CD4-positive, alpha-beta memory T cell (primary cell): ENCODE measurements at regions not wholly inside any gene's neighbourhood (a gene's known extent, or its start where the extent isn't known, plus 50 kb on each side); places are given as distances from the start of the nearest gene placed in this dataset.

Experiments
- CTCF ChIA-PET: fragments of 350-600 bp; sonication (Branson Sonifier 250); formaldehyde crosslinking; loops from one replicate; lab custom pipeline; 2021; ENCODE audit warnings: inconsistent platforms; ENCODE audit not compliant: partially characterized antibody; lab: Charles Lee
- POLR2A ChIA-PET: fragments of 350-600 bp; sonication (Branson Sonifier 250); formaldehyde crosslinking; loops from one replicate; lab custom pipeline; 2021; ENCODE audit not compliant: partially characterized antibody; lab: Charles Lee
- DNase-seq, 5 donors: peaks; one replicate each; pipeline versions ENCODE4 v3.0.0 to v3.0.0-alpha.2; 2020 to 2022; ENCODE audit warnings: mixed read lengths in 1 of 5
- H3K27ac ChIP-seq: one replicate; pipeline ENCODE4 v1.7.0; 2013; ENCODE audit warnings: low read depth, low read length
- H3K27me3 ChIP-seq: 2 replicates; pipeline ENCODE4 v1.7.0; 2013; ENCODE audit warnings: mild to moderate bottlenecking, low read length, moderate library complexity; ENCODE audit not compliant: insufficient read depth
- H3K36me3 ChIP-seq: 2 replicates; pipeline ENCODE4 v1.7.0; 2013; ENCODE audit warnings: mild to moderate bottlenecking, low read length, moderate library complexity; ENCODE audit not compliant: insufficient read depth
- H3K4me1 ChIP-seq: 2 replicates; pipeline ENCODE4 v1.7.0; 2013; ENCODE audit warnings: mild to moderate bottlenecking, low read length, moderate library complexity; ENCODE audit not compliant: insufficient read depth
- H3K4me3 ChIP-seq, 2 donors: one replicate each; pipeline ENCODE4 v1.7.0; 2013; ENCODE audit warnings: low read length in 2 of 2, mild to moderate bottlenecking in 1 of 2
- H3K9me3 ChIP-seq, 2 donors: one replicate each; pipeline ENCODE4 v1.7.0; 2013; ENCODE audit warnings: low read length in 2 of 2, control low read depth in 1 of 2; ENCODE audit not compliant: control insufficient read depth in 1 of 2
- H3K27ac Mint-ChIP-seq, 7 donors: one replicate each; pipeline ENCODE4 v1.8.0; 2020 to 2021; ENCODE audit warnings: mixed read lengths in 7 of 7, mild to moderate bottlenecking in 6 of 7, inconsistent platforms in 3 of 7, moderate library complexity in 3 of 7
- H3K27me3 Mint-ChIP-seq, 2 donors: one replicate each; pipeline ENCODE4 v1.8.0; 2020 to 2021; ENCODE audit warnings: mixed read lengths in 2 of 2
- H3K36me3 Mint-ChIP-seq, 2 donors: one replicate each; pipeline ENCODE4 v1.8.0; 2020 to 2021; ENCODE audit warnings: mixed read lengths in 2 of 2, inconsistent platforms in 1 of 2, mild to moderate bottlenecking in 1 of 2
- H3K4me1 Mint-ChIP-seq, 4 donors: one replicate each; pipeline ENCODE4 v1.8.0; 2020 to 2021; ENCODE audit warnings: mixed read lengths in 4 of 4, mild to moderate bottlenecking in 1 of 4
- H3K4me3 Mint-ChIP-seq, 8 donors: one replicate each; pipeline ENCODE4 v1.8.0; 2020 to 2021; ENCODE audit warnings: mixed read lengths in 8 of 8, mild to moderate bottlenecking in 7 of 8, moderate library complexity in 6 of 8, inconsistent platforms in 3 of 8
- H3K9me3 Mint-ChIP-seq, 8 donors: one replicate each; pipeline ENCODE4 v1.8.0; 2020 to 2021; ENCODE audit warnings: mixed read lengths in 8 of 8, mild to moderate bottlenecking in 5 of 8, inconsistent platforms in 3 of 8, moderate library complexity in 1 of 8
- intact Hi-C: fragments of 100-400 bp; cut with micrococcal nuclease; formaldehyde crosslinking; loops from one replicate; pipeline ENCODE4 v1.15.1; 2023

- H3K9me3 ChIP-seq = no peaks in the 10 kb centered on the region
- no peaks in the 10 kb centered on the region for H3K4me1 Mint-ChIP-seq
Measured at GRCh38 chr7:117993377-117994003, 120.2 kb upstream of the CTTNBP2 start.

GRCh38 chr7:117995850-117996650 is 122.8 kb upstream of the CTTNBP2 start:
- H3K36me3 ChIP-seq = no peaks in the 10 kb centered on the region
- no peak for DNase-seq
- POLR2A ChIA-PET = no interaction called here
- no peaks in the 10 kb centered on the region for H3K9me3 ChIP-seq
- Mint-ChIP-seq H3K36me3 (no peaks in the 10 kb centered on the region), H3K27me3 (no peaks in the 10 kb centered on the region), H3K4me1 (no peaks in the 10 kb centered on the region), H3K4me3 (no peak overlapping the region), H3K27ac (no peak overlapping the region), H3K9me3 (peaks cover 0 to 3% (median 0%) of the 10 kb centered on the region in 8 donors)
- no peaks in the 10 kb centered on the region for H3K27me3 ChIP-seq
- H3K4me1 ChIP-seq = no peaks in the 10 kb centered on the region
- H3K27ac ChIP-seq = no peak overlapping the region
- intact Hi-C loops = no loop called here
- no peak overlapping the region for H3K4me3 ChIP-seq
- CTCF ChIA-PET = interaction anchor here (1.2 kb wide), 1 partner anchor 19 kb away, joined by 3 read pairs; no protein-coding TSS in a partner anchor

More at GRCh38 chr7:117993377-117994003, 120.2 kb upstream of the CTTNBP2 start:
- Histone ChIP-seq H3K27ac (no peak overlapping the region), H3K4me3 (no peak overlapping the region), H3K4me1 (no peaks in the 10 kb centered on the region), H3K27me3 (no peaks in the 10 kb centered on the region), H3K36me3 (no peaks in the 10 kb centered on the region)
- CTCF ChIA-PET = no interaction called here
- peaks cover 0 to 3% (median 0%) of the 10 kb centered on the region in 8 donors for H3K9me3 Mint-ChIP-seq
- POLR2A ChIA-PET = no interaction called here
- DNase-seq = no peak
- H3K27ac Mint-ChIP-seq = no peak overlapping the region
- no peaks in the 10 kb centered on the region for H3K27me3 Mint-ChIP-seq
- no peak overlapping the region for H3K4me3 Mint-ChIP-seq
- intact Hi-C loops = no loop called here
- H3K36me3 Mint-ChIP-seq = no peaks in the 10 kb centered on the region

GRCh38 chr7:117997862-117998825 is 124.9 kb upstream of the CTTNBP2 start:
- CTCF ChIA-PET = no interaction called here
- peaks cover 0 to 3% (median 0%) of the 10 kb centered on the region in 8 donors for H3K9me3 Mint-ChIP-seq
- no peaks in the 10 kb centered on the region for H3K27me3 ChIP-seq
- H3K36me3 ChIP-seq = no peaks in the 10 kb centered on the region
- POLR2A ChIA-PET = no interaction called here
- no peaks in the 10 kb centered on the region for H3K4me1 ChIP-seq
- intact Hi-C loops = no loop called here
- H3K4me3 ChIP-seq = no peak overlapping the region
- H3K36me3 Mint-ChIP-seq = no peaks in the 10 kb centered on the region
- H3K4me1 Mint-ChIP-seq = no peaks in the 10 kb centered on the region
- no peak overlapping the region for H3K27ac Mint-ChIP-seq
- no peak for DNase-seq
- H3K9me3 ChIP-seq = no peaks in the 10 kb centered on the region
- H3K27me3 Mint-ChIP-seq = no peaks in the 10 kb centered on the region
- H3K27ac ChIP-seq = no peak overlapping the region
- H3K4me3 Mint-ChIP-seq = no peak overlapping the region

GRCh38 chr7:118000480-118001202 is 127.4 kb upstream of the CTTNBP2 start:
- Mint-ChIP-seq H3K27ac (no peak overlapping the region), H3K9me3 (peaks cover 0 to 3% (median 0%) of the 10 kb centered on the region in 8 donors), H3K36me3 (no peaks in the 10 kb centered on the region), H3K4me3 (no peak overlapping the region), H3K27me3 (peaks cover 2% of the 10 kb centered on the region in 2 donors), H3K4me1 (no peaks in the 10 kb centered on the region)
- Histone ChIP-seq H3K36me3 (no peaks in the 10 kb centered on the region), H3K9me3 (no peaks in the 10 kb centered on the region), H3K4me1 (no peaks in the 10 kb centered on the region), H3K27ac (no peak overlapping the region), H3K27me3 (no peaks in the 10 kb centered on the region), H3K4me3 (no peak overlapping the region)
- ChIA-PET CTCF (no interaction called here), POLR2A (no interaction called here)
- DNase-seq = no peak
- intact Hi-C loops = no loop called here

DNA sequence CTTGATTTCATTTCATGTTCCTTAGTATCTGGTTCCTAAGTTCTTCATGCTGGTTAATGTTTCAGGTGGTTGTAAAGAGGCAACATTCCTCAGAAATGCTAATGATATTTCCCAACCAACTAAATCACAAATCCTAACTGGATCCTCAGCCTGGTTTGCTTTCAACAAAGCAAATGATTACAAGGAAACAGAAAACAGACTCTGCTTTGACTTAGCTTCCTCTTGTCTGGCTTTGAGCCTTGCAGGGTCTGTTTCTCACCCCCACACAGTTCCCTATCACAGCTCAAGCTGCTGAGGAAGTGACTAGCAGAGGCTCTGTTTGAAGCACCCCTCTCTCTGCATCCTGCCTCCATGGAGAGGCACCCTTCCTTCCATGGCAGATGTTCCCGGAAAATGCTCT is 130.2 kb upstream of the CTTNBP2 start:
- H3K4me3 ChIP-seq = no peak overlapping the region
- CTCF ChIA-PET = interaction anchor here (0.6 kb wide), 1 partner anchor 108 kb away, joined by 3 read pairs; no protein-coding TSS in a partner anchor
- H3K27ac ChIP-seq = no peak overlapping the region
- no peaks in the 10 kb centered on the region for H3K4me1 ChIP-seq
- Mint-ChIP-seq H3K4me1 (no peaks in the 10 kb centered on the region), H3K4me3 (no peak overlapping the region), H3K27me3 (peaks cover 2% of the 10 kb centered on the region in 2 donors), H3K9me3 (peaks cover 0 to 6% (median 2%) of the 10 kb centered on the region in 8 donors), H3K27ac (no peak overlapping the region), H3K36me3 (no peaks in the 10 kb centered on the region)
- H3K36me3 ChIP-seq = no peaks in the 10 kb centered on the region
- DNase-seq = no peak
- intact Hi-C loops = no loop called here
- no peaks in the 10 kb centered on the region for H3K9me3 ChIP-seq
- POLR2A ChIA-PET = no interaction called here
- no peaks in the 10 kb centered on the region for H3K27me3 ChIP-seq

DNA sequence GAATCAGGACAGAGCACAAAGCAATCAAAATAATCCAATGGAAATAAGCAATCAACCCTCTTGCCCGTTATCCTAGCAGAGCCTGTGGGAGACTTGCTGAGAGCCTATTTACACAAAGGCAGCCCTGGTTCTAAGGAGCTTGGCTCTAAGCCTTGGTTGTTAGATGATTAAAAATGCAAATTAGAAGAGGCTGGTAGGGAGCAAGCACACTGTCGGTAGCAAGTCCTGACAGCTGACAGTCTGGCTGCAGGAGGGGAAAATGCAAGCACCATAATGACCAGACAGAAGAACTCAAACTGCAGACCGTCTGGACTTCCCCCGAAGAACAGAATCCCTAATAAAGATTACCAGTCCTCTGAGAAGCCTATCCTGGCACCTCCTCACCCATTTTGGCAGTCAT is 131.8 kb upstream of the CTTNBP2 start:
- no peaks in the 10 kb centered on the region for H3K36me3 Mint-ChIP-seq
- H3K4me1 Mint-ChIP-seq = no peaks in the 10 kb centered on the region
- H3K27ac Mint-ChIP-seq = no peak overlapping the region

More for the DNA sequence above, 131.8 kb upstream of the CTTNBP2 start:
- no peak for DNase-seq
- Histone ChIP-seq H3K36me3 (no peaks in the 10 kb centered on the region), H3K4me3 (no peak overlapping the region), H3K9me3 (no peaks in the 10 kb centered on the region), H3K27me3 (no peaks in the 10 kb centered on the region), H3K27ac (no peak overlapping the region), H3K4me1 (no peaks in the 10 kb centered on the region)
- ChIA-PET CTCF (no interaction called here), POLR2A (no interaction called here)
- intact Hi-C loops = no loop called here
- Mint-ChIP-seq H3K9me3 (peaks cover 0 to 6% (median 2%) of the 10 kb centered on the region in 8 donors), H3K4me3 (no peak overlapping the region), H3K27me3 (peaks cover 2% of the 10 kb centered on the region in 2 donors)
